GM12878 (cell line): ENCODE measurements at regions not wholly inside any gene's neighbourhood (a gene's known extent, or its start where the extent isn't known, plus 50 kb on each side); places are given as distances from the start of the nearest gene placed in this dataset.

Source experiments
- HDAC2 ChIP-seq: fragments of 200-600 bp; sonication (generic); IDR thresholded peaks from 2 replicates; pipeline ENCODE4 v1.6.1; 2017
- NR2C2 ChIP-seq: IDR thresholded peaks from 2 replicates; pipeline ENCODE4 v1.6.1; 2011; ENCODE audit warnings: borderline replicate concordance, low read depth; ENCODE audit not compliant: control insufficient read depth, insufficient read length
- NRF1 ChIP-seq: conservative IDR thresholded peaks from 2 replicates; pipeline ENCODE4 v1.6.1; 2011; ENCODE audit warnings: mild to moderate bottlenecking, low read depth, low read length, improper control_type of control experiment
- POLR2A ChIP-seq: IDR thresholded peaks from 2 replicates; pipeline ENCODE4 v1.6.1; 2011; ENCODE audit warnings: low read depth, mild to moderate bottlenecking, low read length
- RCOR1 ChIP-seq: conservative IDR thresholded peaks from 2 replicates; pipeline ENCODE4 v1.6.1; 2012; ENCODE audit warnings: low read depth, low read length, improper control_type of control experiment
- SMC3 ChIP-seq: IDR thresholded peaks from 2 replicates; pipeline ENCODE4 v1.6.1; 2011; ENCODE audit warnings: low read length, improper control_type of control experiment, borderline replicate concordance
- TF ChIP-seq, protein P1 (sequence below): IDR thresholded peaks from 2 replicates; pipeline ENCODE4 v1.6.1; 2012; ENCODE audit warnings: low read depth, low read length, improper control_type of control experiment
- TF ChIP-seq, protein P2 (sequence below): fragments of 450-650 bp; formaldehyde crosslinking; IDR thresholded peaks from 2 replicates; pipeline ENCODE4 v1.4.0; 2022; ENCODE audit warnings: mild to moderate bottlenecking, moderate library complexity
- TF ChIP-seq, protein P3 (sequence below), 3 experiments: IDR thresholded peaks in 2 of 3; conservative IDR thresholded peaks in 1 of 3; 2 replicates each; pipeline ENCODE4 v1.5.1; 2011; ENCODE audit warnings: low read depth in 3 of 3, low read length in 3 of 3, mild to moderate bottlenecking in 3 of 3, control low read depth in 2 of 3, moderate library complexity in 2 of 3, inconsistent platforms in 1 of 3, mixed read lengths in 1 of 3; ENCODE audit not compliant: control insufficient read depth in 2 of 3, insufficient read depth in 1 of 3; ENCODE audit errors: extremely low read depth in 1 of 3
- TF ChIP-seq, protein P4 (sequence below): IDR thresholded peaks from 2 replicates; pipeline ENCODE4 v1.6.1; 2011; ENCODE audit warnings: low read depth, low read length, improper control_type of control experiment, borderline replicate concordance
- TF ChIP-seq, protein P5 (sequence below): fragments of 450-650 bp; IDR thresholded peaks from 2 replicates; pipeline ENCODE4 v1.6.1; 2017; ENCODE audit warnings: mild to moderate bottlenecking
- TF ChIP-seq, protein P6 (sequence below): IDR thresholded peaks from 2 replicates; pipeline ENCODE4 v1.6.1; 2012; ENCODE audit warnings: low read depth, low read length, improper control_type of control experiment

DNA sequence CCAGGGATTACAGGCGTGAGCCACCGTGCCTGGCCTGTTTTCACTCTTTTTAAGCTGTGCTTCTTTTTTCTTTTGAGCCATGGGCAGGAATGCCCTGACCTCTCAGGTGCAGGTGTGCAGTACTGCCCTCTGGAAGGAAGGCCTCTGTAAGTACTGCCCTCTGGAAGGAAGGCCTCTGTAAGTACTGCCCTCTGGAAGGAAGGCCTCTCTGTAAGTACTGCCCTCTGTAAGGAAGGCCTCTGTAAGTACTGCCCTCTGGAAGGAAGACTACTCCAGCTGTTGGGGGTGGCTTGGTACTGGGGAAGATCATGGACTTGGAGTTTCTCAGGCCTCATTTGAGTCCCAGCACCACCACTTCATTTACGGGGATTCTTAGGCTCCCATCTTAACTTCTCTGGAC, 248.5 kb upstream of the ID2 start:
- TF ChIP-seq, protein P1, sequence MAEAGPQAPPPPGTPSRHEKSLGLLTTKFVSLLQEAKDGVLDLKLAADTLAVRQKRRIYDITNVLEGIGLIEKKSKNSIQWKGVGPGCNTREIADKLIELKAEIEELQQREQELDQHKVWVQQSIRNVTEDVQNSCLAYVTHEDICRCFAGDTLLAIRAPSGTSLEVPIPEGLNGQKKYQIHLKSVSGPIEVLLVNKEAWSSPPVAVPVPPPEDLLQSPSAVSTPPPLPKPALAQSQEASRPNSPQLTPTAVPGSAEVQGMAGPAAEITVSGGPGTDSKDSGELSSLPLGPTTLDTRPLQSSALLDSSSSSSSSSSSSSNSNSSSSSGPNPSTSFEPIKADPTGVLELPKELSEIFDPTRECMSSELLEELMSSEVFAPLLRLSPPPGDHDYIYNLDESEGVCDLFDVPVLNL, result no peak
- no peak for TF ChIP-seq POLR2A
- TF ChIP-seq HDAC2, result no peak
- TF ChIP-seq NRF1, result no peak
- TF ChIP-seq, protein P2, sequence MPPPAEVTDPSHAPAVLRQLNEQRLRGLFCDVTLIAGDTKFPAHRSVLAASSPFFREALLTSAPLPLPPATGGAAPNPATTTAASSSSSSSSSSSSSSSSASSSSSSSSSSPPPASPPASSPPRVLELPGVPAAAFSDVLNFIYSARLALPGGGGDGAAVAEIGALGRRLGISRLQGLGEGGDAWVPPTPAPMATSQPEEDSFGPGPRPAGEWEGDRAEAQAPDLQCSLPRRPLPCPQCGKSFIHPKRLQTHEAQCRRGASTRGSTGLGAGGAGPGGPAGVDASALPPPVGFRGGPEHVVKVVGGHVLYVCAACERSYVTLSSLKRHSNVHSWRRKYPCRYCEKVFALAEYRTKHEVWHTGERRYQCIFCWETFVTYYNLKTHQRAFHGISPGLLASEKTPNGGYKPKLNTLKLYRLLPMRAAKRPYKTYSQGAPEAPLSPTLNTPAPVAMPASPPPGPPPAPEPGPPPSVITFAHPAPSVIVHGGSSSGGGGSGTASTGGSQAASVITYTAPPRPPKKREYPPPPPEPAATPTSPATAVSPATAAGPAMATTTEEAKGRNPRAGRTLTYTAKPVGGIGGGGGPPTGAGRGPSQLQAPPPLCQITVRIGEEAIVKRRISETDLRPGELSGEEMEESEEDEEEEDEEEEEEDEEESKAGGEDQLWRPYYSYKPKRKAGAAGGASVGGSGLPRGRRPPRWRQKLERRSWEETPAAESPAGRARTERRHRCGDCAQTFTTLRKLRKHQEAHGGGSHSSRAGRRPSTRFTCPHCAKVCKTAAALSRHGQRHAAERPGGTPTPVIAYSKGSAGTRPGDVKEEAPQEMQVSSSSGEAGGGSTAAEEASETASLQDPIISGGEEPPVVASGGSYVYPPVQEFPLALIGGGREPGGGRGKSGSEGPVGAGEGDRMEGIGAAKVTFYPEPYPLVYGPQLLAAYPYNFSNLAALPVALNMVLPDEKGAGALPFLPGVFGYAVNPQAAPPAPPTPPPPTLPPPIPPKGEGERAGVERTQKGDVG (CRISPR knock-in tag), result no peak
- TF ChIP-seq, protein P3, sequence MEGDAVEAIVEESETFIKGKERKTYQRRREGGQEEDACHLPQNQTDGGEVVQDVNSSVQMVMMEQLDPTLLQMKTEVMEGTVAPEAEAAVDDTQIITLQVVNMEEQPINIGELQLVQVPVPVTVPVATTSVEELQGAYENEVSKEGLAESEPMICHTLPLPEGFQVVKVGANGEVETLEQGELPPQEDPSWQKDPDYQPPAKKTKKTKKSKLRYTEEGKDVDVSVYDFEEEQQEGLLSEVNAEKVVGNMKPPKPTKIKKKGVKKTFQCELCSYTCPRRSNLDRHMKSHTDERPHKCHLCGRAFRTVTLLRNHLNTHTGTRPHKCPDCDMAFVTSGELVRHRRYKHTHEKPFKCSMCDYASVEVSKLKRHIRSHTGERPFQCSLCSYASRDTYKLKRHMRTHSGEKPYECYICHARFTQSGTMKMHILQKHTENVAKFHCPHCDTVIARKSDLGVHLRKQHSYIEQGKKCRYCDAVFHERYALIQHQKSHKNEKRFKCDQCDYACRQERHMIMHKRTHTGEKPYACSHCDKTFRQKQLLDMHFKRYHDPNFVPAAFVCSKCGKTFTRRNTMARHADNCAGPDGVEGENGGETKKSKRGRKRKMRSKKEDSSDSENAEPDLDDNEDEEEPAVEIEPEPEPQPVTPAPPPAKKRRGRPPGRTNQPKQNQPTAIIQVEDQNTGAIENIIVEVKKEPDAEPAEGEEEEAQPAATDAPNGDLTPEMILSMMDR (IDR thresholded peaks at IDR 0.05 in 2 of 3, conservative IDR thresholded peaks at IDR 0.05 in 1 of 3; ENCODE audit: control insufficient read depth in 2 of 3, extremely low read depth in 1 of 3, insufficient read depth in 1 of 3, low read depth in 3 of 3, low read length in 3 of 3), result no peak
- TF ChIP-seq, protein P4, sequence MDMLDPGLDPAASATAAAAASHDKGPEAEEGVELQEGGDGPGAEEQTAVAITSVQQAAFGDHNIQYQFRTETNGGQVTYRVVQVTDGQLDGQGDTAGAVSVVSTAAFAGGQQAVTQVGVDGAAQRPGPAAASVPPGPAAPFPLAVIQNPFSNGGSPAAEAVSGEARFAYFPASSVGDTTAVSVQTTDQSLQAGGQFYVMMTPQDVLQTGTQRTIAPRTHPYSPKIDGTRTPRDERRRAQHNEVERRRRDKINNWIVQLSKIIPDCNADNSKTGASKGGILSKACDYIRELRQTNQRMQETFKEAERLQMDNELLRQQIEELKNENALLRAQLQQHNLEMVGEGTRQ, result no peak
- TF ChIP-seq RCOR1, result no peak
- TF ChIP-seq, protein P5, sequence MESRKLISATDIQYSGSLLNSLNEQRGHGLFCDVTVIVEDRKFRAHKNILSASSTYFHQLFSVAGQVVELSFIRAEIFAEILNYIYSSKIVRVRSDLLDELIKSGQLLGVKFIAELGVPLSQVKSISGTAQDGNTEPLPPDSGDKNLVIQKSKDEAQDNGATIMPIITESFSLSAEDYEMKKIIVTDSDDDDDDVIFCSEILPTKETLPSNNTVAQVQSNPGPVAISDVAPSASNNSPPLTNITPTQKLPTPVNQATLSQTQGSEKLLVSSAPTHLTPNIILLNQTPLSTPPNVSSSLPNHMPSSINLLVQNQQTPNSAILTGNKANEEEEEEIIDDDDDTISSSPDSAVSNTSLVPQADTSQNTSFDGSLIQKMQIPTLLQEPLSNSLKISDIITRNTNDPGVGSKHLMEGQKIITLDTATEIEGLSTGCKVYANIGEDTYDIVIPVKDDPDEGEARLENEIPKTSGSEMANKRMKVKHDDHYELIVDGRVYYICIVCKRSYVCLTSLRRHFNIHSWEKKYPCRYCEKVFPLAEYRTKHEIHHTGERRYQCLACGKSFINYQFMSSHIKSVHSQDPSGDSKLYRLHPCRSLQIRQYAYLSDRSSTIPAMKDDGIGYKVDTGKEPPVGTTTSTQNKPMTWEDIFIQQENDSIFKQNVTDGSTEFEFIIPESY, result no peak
- TF ChIP-seq SMC3, result no peak
- TF ChIP-seq, protein P6, sequence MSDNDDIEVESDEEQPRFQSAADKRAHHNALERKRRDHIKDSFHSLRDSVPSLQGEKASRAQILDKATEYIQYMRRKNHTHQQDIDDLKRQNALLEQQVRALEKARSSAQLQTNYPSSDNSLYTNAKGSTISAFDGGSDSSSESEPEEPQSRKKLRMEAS, result no peak
- no peak for TF ChIP-seq NR2C2
